ENCODE measurements at regions not wholly inside any gene's neighbourhood (a gene's known extent, or its start where the extent isn't known, plus 50 kb on each side); places are given as distances from the start of the nearest gene placed in this dataset.

- H3K27ac Mint-ChIP-seq, result no peak overlapping the region
- no peak overlapping the region for H3K4me3 Mint-ChIP-seq
- peaks cover 5 to 14% of the 10 kb centered on the region in 2 donors for H3K9me3 Mint-ChIP-seq
- DNase-seq, result no peak
- H3K27me3 Mint-ChIP-seq (ENCODE audit: low read depth), result no peaks in the 10 kb centered on the region
- no peaks in the 10 kb centered on the region for H3K4me1 Mint-ChIP-seq (ENCODE audit: low read depth)
- no peak for ATAC-seq (replicated peaks in 1 of 2)
- no peaks in the 10 kb centered on the region for H3K36me3 Mint-ChIP-seq (ENCODE audit: insufficient read depth in 2 of 2)
Measured at GRCh38 chr11:91641153-91641552, 583.5 kb upstream of the FAT3 start.

- no peak overlapping the region for H3K27ac Mint-ChIP-seq
- H3K4me1 Mint-ChIP-seq (ENCODE audit: low read depth), result no peaks in the 10 kb centered on the region
- H3K36me3 Mint-ChIP-seq (ENCODE audit: insufficient read depth in 2 of 2), result no peaks in the 10 kb centered on the region
- no peak overlapping the region for H3K4me3 Mint-ChIP-seq
- ATAC-seq (replicated peaks in 1 of 2) (no peak), DNase-seq (no peak)
- H3K27me3 Mint-ChIP-seq (ENCODE audit: low read depth), result no peaks in the 10 kb centered on the region
- peaks cover 5 to 10% of the 10 kb centered on the region in 2 donors for H3K9me3 Mint-ChIP-seq
Measured at GRCh38 chr11:91639359-91639758, 585.3 kb upstream of the FAT3 start.

DNA sequence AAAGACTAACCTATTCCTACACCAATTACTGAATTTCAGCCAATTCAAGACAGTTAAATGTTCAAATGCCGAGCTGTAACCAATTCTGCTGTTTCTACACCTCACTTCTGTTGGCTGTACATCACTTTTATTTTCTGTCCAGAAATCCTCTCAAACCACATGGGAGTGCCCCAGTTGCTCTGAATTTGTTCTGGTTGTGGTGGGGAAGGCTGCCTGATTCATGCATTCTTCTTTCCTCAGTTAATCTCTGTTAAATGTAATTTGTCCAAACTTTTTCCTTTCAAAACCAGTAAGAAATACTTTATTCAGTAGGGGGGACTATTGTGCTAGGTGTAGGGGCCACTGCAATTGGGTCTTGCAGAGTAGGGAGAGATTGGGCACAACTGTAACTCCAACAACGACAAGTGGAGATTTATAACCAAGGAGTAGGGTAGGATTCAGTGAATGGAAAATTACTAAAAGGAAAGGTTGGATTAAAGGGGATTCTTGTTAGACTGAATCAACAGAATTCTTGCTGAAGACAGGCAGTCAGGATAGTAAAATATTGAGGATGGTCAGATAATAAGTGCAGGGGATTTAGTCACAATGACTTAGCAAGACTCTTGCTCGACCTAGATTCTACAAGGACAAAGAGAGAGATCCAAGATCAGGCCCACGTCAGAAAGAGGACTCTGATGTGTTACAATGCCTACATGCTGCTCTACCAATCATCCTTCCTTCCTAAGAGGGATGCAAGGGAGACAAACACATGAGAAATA is 593.5 kb upstream of the FAT3 start:
- ATAC-seq (replicated peaks in 1 of 2) (no peak), DNase-seq (no peak)
- Mint-ChIP-seq H3K4me3 (no peak overlapping the region), H3K27me3 (ENCODE audit: low read depth) (no peaks in the 10 kb centered on the region), H3K9me3 (peaks cover 2 to 4% of the 10 kb centered on the region in 2 donors), H3K27ac (no peak overlapping the region), H3K4me1 (ENCODE audit: low read depth) (no peaks in the 10 kb centered on the region), H3K36me3 (ENCODE audit: insufficient read depth in 2 of 2) (no peaks in the 10 kb centered on the region)

GRCh38 chr11:91625495-91625894 is 599.1 kb upstream of the FAT3 start:
- DNase-seq, result no peak
- ATAC-seq (replicated peaks in 1 of 2), result no peak
- H3K27ac Mint-ChIP-seq, result no peak overlapping the region
- H3K4me1 Mint-ChIP-seq (ENCODE audit: low read depth), result no peaks in the 10 kb centered on the region
- H3K9me3 Mint-ChIP-seq, result peaks cover 12% of the 10 kb centered on the region in 2 donors
- no peak overlapping the region for H3K4me3 Mint-ChIP-seq
- H3K36me3 Mint-ChIP-seq (ENCODE audit: insufficient read depth in 2 of 2), result no peaks in the 10 kb centered on the region
- no peaks in the 10 kb centered on the region for H3K27me3 Mint-ChIP-seq (ENCODE audit: low read depth)

GRCh38 chr11:91624021-91624420 is 600.6 kb upstream of the FAT3 start:
- H3K9me3 Mint-ChIP-seq, result peaks cover 12 to 13% of the 10 kb centered on the region in 2 donors
- H3K36me3 Mint-ChIP-seq (ENCODE audit: insufficient read depth in 2 of 2), result no peaks in the 10 kb centered on the region
- ATAC-seq (replicated peaks in 1 of 2), result no peak
- no peaks in the 10 kb centered on the region for H3K27me3 Mint-ChIP-seq (ENCODE audit: low read depth)
- H3K27ac Mint-ChIP-seq, result no peak overlapping the region
- no peak overlapping the region for H3K4me3 Mint-ChIP-seq
- H3K4me1 Mint-ChIP-seq (ENCODE audit: low read depth), result no peaks in the 10 kb centered on the region
- no peak for DNase-seq

- DNase-seq, result no peak
- ATAC-seq (replicated peaks in 1 of 2), result no peak
- no peaks in the 10 kb centered on the region for H3K36me3 Mint-ChIP-seq (ENCODE audit: insufficient read depth in 2 of 2)
- no peaks in the 10 kb centered on the region for H3K27me3 Mint-ChIP-seq (ENCODE audit: low read depth)
- H3K27ac Mint-ChIP-seq, result no peak overlapping the region
- no peak overlapping the region for H3K4me3 Mint-ChIP-seq
- peaks cover 0 to 5% of the 10 kb centered on the region in 2 donors for H3K9me3 Mint-ChIP-seq
- no peaks in the 10 kb centered on the region for H3K4me1 Mint-ChIP-seq (ENCODE audit: low read depth)
Measured at GRCh38 chr11:91608677-91609076, 615.9 kb upstream of the FAT3 start.

GRCh38 chr11:91596111-91596510 is 628.5 kb upstream of the FAT3 start:
- Mint-ChIP-seq H3K4me3 (no peak overlapping the region), H3K9me3 (peaks cover 8 to 14% of the 10 kb centered on the region in 2 donors), H3K27me3 (ENCODE audit: low read depth) (no peaks in the 10 kb centered on the region), H3K4me1 (ENCODE audit: low read depth) (no peaks in the 10 kb centered on the region), H3K27ac (no peak overlapping the region), H3K36me3 (ENCODE audit: insufficient read depth in 2 of 2) (peaks cover 2 to 4% of the 10 kb centered on the region in 2 donors)
- DNase-seq (no peak), ATAC-seq (replicated peaks in 1 of 2) (no peak)

DNA sequence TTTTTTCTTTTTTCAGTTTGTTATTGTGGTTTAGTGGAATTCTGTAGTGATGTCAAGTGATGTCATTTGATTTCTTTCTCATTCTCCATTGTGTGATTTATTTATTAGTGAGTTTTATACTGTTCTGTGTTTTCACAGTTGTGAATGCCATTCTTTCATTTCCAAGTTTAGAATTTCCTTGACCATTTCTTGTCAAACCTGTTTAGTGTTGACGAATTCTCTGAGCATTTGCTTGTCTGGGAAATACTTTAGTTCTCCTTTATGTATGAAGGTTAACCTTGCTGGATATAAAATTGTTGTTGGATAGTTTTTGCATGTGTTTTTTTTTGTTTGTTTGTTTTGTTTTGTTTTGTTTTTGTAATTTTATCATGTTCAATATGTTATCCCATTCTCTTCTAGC is 633.6 kb upstream of the FAT3 start:
- H3K27me3 Mint-ChIP-seq (ENCODE audit: low read depth), result no peaks in the 10 kb centered on the region
- no peaks in the 10 kb centered on the region for H3K4me1 Mint-ChIP-seq (ENCODE audit: low read depth)
- no peak overlapping the region for H3K4me3 Mint-ChIP-seq
- ATAC-seq (replicated peaks in 1 of 2) (no peak), DNase-seq (no peak)
- peaks cover 11 to 14% of the 10 kb centered on the region in 2 donors for H3K9me3 Mint-ChIP-seq
- no peak overlapping the region for H3K27ac Mint-ChIP-seq
- H3K36me3 Mint-ChIP-seq (ENCODE audit: insufficient read depth in 2 of 2), result peaks cover 2 to 4% of the 10 kb centered on the region in 2 donors

- peaks cover 10 to 14% of the 10 kb centered on the region in 2 donors for H3K9me3 Mint-ChIP-seq
- no peak overlapping the region for H3K27ac Mint-ChIP-seq
- ATAC-seq (replicated peaks in 1 of 2), result no peak
Measured at GRCh38 chr11:91587131-91587530, 637.5 kb upstream of the FAT3 start.

GRCh38 chr11:91585035-91585801 is 639.4 kb upstream of the FAT3 start:
- DNase-seq, result no peak
- H3K27ac Mint-ChIP-seq, result no peak overlapping the region
- no peaks in the 10 kb centered on the region for H3K27me3 Mint-ChIP-seq (ENCODE audit: low read depth)
- H3K36me3 Mint-ChIP-seq (ENCODE audit: insufficient read depth in 2 of 2), result peaks cover 0 to 4% of the 10 kb centered on the region in 2 donors
- no peak overlapping the region for H3K4me3 Mint-ChIP-seq
- peaks cover 9 to 19% of the 10 kb centered on the region in 2 donors for H3K9me3 Mint-ChIP-seq
- ATAC-seq (replicated peaks in 1 of 2), result no peak
- H3K4me1 Mint-ChIP-seq (ENCODE audit: low read depth), result no peaks in the 10 kb centered on the region

More at GRCh38 chr11:91587131-91587530, 637.5 kb upstream of the FAT3 start:
- Mint-ChIP-seq H3K4me3 (no peak overlapping the region), H3K36me3 (ENCODE audit: insufficient read depth in 2 of 2) (peaks cover 0 to 3% of the 10 kb centered on the region in 2 donors), H3K4me1 (ENCODE audit: low read depth) (no peaks in the 10 kb centered on the region), H3K27me3 (ENCODE audit: low read depth) (no peaks in the 10 kb centered on the region)
- no peak for DNase-seq

GRCh38 chr11:91563176-91563575 is 661.4 kb upstream of the FAT3 start:
- no peaks in the 10 kb centered on the region for H3K27me3 Mint-ChIP-seq (ENCODE audit: low read depth)
- no peak overlapping the region for H3K4me3 Mint-ChIP-seq
- no peaks in the 10 kb centered on the region for H3K4me1 Mint-ChIP-seq (ENCODE audit: low read depth)
- H3K27ac Mint-ChIP-seq, result no peak overlapping the region
- H3K36me3 Mint-ChIP-seq (ENCODE audit: insufficient read depth in 2 of 2), result peaks cover 0 to 2% of the 10 kb centered on the region in 2 donors
- DNase-seq (no peak), ATAC-seq (replicated peaks in 1 of 2) (no peak)
- H3K9me3 Mint-ChIP-seq, result peaks cover 6 to 11% of the 10 kb centered on the region in 2 donors

DNA sequence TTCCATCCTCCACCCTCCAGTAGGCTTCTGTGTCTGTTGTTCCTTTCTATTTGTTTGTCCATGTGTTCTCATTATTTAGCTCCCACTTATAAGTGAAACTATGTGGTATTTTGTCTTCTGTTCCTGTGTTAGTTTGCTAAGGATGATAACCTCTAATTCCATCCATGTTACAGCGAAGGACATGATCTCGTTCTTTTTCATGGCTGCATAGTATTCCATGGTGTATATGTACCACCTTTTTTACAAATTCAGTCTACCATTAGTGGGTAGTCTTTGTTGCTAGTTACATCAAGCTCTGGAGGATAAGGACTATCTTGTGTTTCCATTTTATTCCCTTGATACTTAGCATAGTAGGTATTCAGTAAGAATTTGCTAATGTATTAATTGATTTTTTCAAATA is 664.2 kb upstream of the FAT3 start:
- Mint-ChIP-seq H3K27me3 (ENCODE audit: low read depth) (no peaks in the 10 kb centered on the region), H3K4me3 (no peak overlapping the region), H3K36me3 (ENCODE audit: insufficient read depth in 2 of 2) (peaks cover 0 to 2% of the 10 kb centered on the region in 2 donors)

GRCh38 chr11:91538065-91538464 is 686.6 kb upstream of the FAT3 start:
- Mint-ChIP-seq H3K27me3 (ENCODE audit: low read depth) (no peaks in the 10 kb centered on the region), H3K27ac (no peak overlapping the region), H3K36me3 (ENCODE audit: insufficient read depth in 2 of 2) (peaks cover 2% of the 10 kb centered on the region in 2 donors), H3K9me3 (peaks cover 3 to 15% of the 10 kb centered on the region in 2 donors), H3K4me1 (ENCODE audit: low read depth) (no peaks in the 10 kb centered on the region), H3K4me3 (no peak overlapping the region)
- ATAC-seq (replicated peaks in 1 of 2), result no peak
- DNase-seq, result no peak

More for the DNA sequence above, 664.2 kb upstream of the FAT3 start:
- H3K4me1 Mint-ChIP-seq (ENCODE audit: low read depth), result no peaks in the 10 kb centered on the region
- no peak for ATAC-seq (replicated peaks in 1 of 2)
- H3K27ac Mint-ChIP-seq, result no peak overlapping the region
- DNase-seq, result no peak
- peaks cover 8 to 14% of the 10 kb centered on the region in 2 donors for H3K9me3 Mint-ChIP-seq

Measured in activated T-cell treated with anti-CD3 and anti-CD28 coated beads, Interleukin-2, amount 50 U/mL, for 72 hours (primary cell).